Ovary (tissue), 7 donors: ENCODE measurements at regions not wholly inside any gene's neighbourhood (a gene's known extent, or its start where the extent isn't known, plus 50 kb on each side); places are given as distances from the start of the nearest gene placed in this dataset.
"Not testable (repeated sequence)": the region's sequence is repeated elsewhere in the genome, so short reads cannot be mapped to it uniquely, and the experiment has no call there.

ENCODE experiments used
- DNase-seq, 5 donors: peaks; one replicate each; pipeline ENCODE4 v3.0.0-alpha.2; 2019 to 2020
- H3K27ac ChIP-seq, 2 donors: fragments of 200-600 bp; one replicate each; pipeline versions ENCODE4 v1.5.1 to v1.8.0; 2019 to 2022
- H3K27me3 ChIP-seq: fragments of 200-600 bp; one replicate; pipeline ENCODE4 v1.8.0; 2022
- H3K36me3 ChIP-seq: fragments of 200-600 bp; sonication (generic); one replicate; pipeline ENCODE4 v1.5.1; 2019
- H3K4me1 ChIP-seq: one replicate; pipeline ENCODE4 v1.8.1; 2013; ENCODE audit warnings: mild to moderate bottlenecking, moderate library complexity; ENCODE audit not compliant: insufficient read depth
- H3K4me3 ChIP-seq: fragments of 200-600 bp; sonication (generic); one replicate; pipeline ENCODE4 v1.5.1; 2017
- H3K9me3 ChIP-seq, 2 donors: fragments of 200-600 bp in 1 of 2; sonication (generic) in 1 of 2; one replicate each; pipeline versions ENCODE4 v1.5.1 to v1.8.1; 2013 to 2019; ENCODE audit warnings: mild to moderate bottlenecking in 1 of 2, moderate library complexity in 1 of 2
- EP300 ChIP-seq: sonication (generic); formaldehyde crosslinking; IDR thresholded peaks from one replicate; pipeline ENCODE4 v1.6.1; 2017; ENCODE audit warnings: antibody characterized with exemption
- POLR2A ChIP-seq: fragments of 450-650 bp; IDR thresholded peaks from one replicate; pipeline ENCODE4 v1.6.1; 2017; ENCODE audit warnings: antibody characterized with exemption, mild to moderate bottlenecking, moderate library complexity
- WGBS, 3 donors: extraction: QIAGEN DNeasy Blood & Tissue Kit in 1 of 3; methylation state at CpG; one replicate each; pipeline versions ENCODE4 v1.1.5 to v1.1.7; 2013 to 2017; 5-methylcytosine and 5-hydroxymethylcytosine counted together
- intact Hi-C, 4 donors: fragments of 100-400 bp; cut with DNase I; formaldehyde crosslinking; loops; one replicate each; pipeline versions ENCODE4 v1.11.0 to v1.15.1; 2022 to 2023
- TF ChIP-seq, protein P1 (sequence below), 3 donors: fragments of 450-650 bp in 2 of 3; fragments of 200-600 bp in 1 of 3; IDR thresholded peaks; one replicate each; pipeline versions ENCODE4 v1.5.1 to v1.8.0; 2016 to 2022; ENCODE audit warnings: antibody characterized with exemption in 3 of 3, mild to moderate bottlenecking in 1 of 3
- donor health status: DM: no; HTN: no; CAD: no; lungs with moderate emphysema.
- donor health status: DM: no; HTN: no; CAD: no.
- donor health status: Bipolar disorder and iron deficiency.
- donor health status: DM: no; HTN: no; CAD: no.
- donor health status: DM: yes; HTN: yes; CAD: no.

- WGBS, 3 donors = 64 to 70% (median 66%) methylated on average over 6 of the region's 6 CpGs
- H3K9me3 ChIP-seq = no peaks in the 10 kb centered on the region
- no peak overlapping the region for H3K27ac ChIP-seq
- no peak for TF ChIP-seq POLR2A
- no peak for DNase-seq
- intact Hi-C loops = no loop called here
- H3K27me3 ChIP-seq = no peaks in the 10 kb centered on the region
- H3K4me3 ChIP-seq = no peak overlapping the region
- no peaks in the 10 kb centered on the region for H3K4me1 ChIP-seq
- H3K36me3 ChIP-seq = no peaks in the 10 kb centered on the region
These were observed 123.2 kb upstream of the RAB18 start for GRCh38 chr10:27380929-27381358.

DNA sequence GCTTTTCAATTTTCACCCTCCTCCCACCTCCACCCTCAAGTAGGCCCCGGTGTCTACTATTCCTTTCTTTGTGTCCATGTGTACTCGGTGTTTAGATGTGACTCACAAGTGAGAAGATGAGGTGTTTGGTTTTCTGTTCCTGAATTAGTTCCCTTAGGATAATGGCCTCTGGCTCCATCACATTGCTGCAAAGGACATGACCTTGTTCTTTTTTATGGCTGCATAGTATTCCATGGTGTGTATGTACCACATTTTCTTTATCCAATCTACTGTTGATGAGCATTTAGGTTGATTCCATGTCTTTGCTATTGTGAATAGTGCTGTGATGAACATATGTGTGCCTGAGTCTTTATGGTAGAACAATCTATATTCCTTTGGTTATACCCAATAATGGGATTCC lies 125.1 kb upstream of the RAB18 start:
- intact Hi-C loops, DNase-seq, H3K27me3 ChIP-seq, H3K4me1 ChIP-seq, H3K9me3 ChIP-seq, H3K4me3 ChIP-seq, H3K27ac ChIP-seq, H3K36me3 ChIP-seq: not testable (repeated sequence)
- 98 to 99% (median 98%) methylated on average over 2 of the region's 2 CpGs for WGBS, 3 donors

DNA sequence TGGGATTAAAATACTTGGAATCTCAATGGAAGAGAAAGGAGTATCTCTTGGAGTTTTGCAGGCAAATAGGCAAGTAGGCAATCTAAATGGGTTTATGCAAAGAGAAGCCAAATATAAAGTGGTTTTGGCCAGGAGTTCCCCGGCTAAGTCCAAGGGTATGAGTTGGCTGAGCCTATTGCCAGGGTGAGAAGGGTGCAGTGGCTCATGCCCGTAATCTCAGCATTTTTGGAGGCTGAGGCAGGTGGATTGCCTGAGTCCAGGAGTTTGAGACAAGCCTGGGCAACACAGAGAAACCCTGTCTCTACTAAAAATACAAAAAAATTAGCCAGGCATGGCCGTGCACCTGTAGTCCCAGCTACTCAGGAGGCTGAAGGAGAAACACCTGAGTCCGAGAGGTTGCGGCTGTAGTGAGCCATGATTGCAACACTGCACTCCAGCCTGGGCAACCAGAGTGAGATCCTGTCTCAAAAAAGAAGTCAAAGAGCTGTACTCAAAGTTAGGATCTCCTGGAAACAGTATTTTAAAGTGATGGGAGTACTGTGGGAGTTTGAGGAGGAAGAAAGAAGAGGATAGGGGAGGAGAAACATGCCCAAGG lies 130.4 kb upstream of the RAB18 start:
- TF ChIP-seq, protein P1, sequence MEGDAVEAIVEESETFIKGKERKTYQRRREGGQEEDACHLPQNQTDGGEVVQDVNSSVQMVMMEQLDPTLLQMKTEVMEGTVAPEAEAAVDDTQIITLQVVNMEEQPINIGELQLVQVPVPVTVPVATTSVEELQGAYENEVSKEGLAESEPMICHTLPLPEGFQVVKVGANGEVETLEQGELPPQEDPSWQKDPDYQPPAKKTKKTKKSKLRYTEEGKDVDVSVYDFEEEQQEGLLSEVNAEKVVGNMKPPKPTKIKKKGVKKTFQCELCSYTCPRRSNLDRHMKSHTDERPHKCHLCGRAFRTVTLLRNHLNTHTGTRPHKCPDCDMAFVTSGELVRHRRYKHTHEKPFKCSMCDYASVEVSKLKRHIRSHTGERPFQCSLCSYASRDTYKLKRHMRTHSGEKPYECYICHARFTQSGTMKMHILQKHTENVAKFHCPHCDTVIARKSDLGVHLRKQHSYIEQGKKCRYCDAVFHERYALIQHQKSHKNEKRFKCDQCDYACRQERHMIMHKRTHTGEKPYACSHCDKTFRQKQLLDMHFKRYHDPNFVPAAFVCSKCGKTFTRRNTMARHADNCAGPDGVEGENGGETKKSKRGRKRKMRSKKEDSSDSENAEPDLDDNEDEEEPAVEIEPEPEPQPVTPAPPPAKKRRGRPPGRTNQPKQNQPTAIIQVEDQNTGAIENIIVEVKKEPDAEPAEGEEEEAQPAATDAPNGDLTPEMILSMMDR (IDR thresholded peaks at IDR 0.05) = no peak
- TF ChIP-seq POLR2A (no peak), EP300 (no peak)
- no peak overlapping the region for H3K4me3 ChIP-seq
- no peak overlapping the region for H3K27ac ChIP-seq
- DNase-seq = no peak
- no peaks in the 10 kb centered on the region for H3K27me3 ChIP-seq
- H3K36me3 ChIP-seq = no peaks in the 10 kb centered on the region
- WGBS, 3 donors = 92 to 93% (median 92%) methylated on average over 5 of the region's 5 CpGs
- no peaks in the 10 kb centered on the region for H3K4me1 ChIP-seq
- intact Hi-C loops = no loop called here
- H3K9me3 ChIP-seq = no peaks in the 10 kb centered on the region

DNA sequence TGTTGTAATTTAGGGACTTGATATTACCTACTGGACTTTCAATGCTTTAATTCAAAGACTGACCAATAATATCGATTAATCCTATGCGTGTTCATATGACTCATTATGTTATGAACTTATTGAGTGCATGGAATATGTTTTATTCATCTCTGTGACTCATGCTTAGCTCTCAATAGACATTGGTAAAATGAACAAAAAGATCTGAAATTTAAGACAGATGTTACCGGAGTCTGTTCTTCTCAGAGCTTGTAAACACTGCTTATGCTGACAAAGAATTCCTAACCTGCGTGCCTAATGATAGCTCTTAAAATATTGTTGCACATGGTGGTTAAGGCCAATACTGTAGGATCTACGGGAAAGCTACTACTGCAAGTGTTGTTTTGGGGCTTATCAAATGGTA lies 131.5 kb upstream of the ACBD5 start:
- no peak overlapping the region for H3K27ac ChIP-seq
- TF ChIP-seq, protein P1 (IDR thresholded peaks at IDR 0.05) = no peak
- H3K4me3 ChIP-seq = no peak overlapping the region
- no peak for DNase-seq
- no peaks in the 10 kb centered on the region for H3K4me1 ChIP-seq
- H3K9me3 ChIP-seq = no peaks in the 10 kb centered on the region
- intact Hi-C loops = no loop called here
- 82 to 87% (median 84%) methylated on average over 5 of the region's 5 CpGs for WGBS, 3 donors
- H3K36me3 ChIP-seq = no peaks in the 10 kb centered on the region
- no peaks in the 10 kb centered on the region for H3K27me3 ChIP-seq

- H3K9me3 ChIP-seq, intact Hi-C loops, H3K27me3 ChIP-seq, DNase-seq, H3K4me3 ChIP-seq, H3K4me1 ChIP-seq, H3K27ac ChIP-seq, H3K36me3 ChIP-seq: not testable (repeated sequence)
- 88 to 91% (median 90%) methylated on average over 5 of the region's 5 CpGs for WGBS, 3 donors
These were observed 130.8 kb upstream of the ACBD5 start for GRCh38 chr10:27371375-27371774.

GRCh38 chr10:27369880-27370279 lies 129.3 kb upstream of the ACBD5 start:
- intact Hi-C loops = no loop called here
- Histone ChIP-seq H3K4me1 (no peaks in the 10 kb centered on the region), H3K4me3 (no peak overlapping the region), H3K27me3 (no peaks in the 10 kb centered on the region), H3K27ac (no peak overlapping the region), H3K36me3 (no peaks in the 10 kb centered on the region), H3K9me3 (no peaks in the 10 kb centered on the region)
- TF ChIP-seq POLR2A = no peak
- TF ChIP-seq, protein P1 (IDR thresholded peaks at IDR 0.05) = no peak
- DNase-seq = no peak
- 61 to 64% (median 64%) methylated on average over 3 of the region's 3 CpGs for WGBS, 3 donors
